Pons (tissue), 1 donor: ENCODE measurements at regions not wholly inside any gene's neighbourhood (a gene's known extent, or its start where the extent isn't known, plus 50 kb on each side); places are given as distances from the start of the nearest gene placed in this dataset.
"Not testable (repeated sequence)": the region's sequence is repeated elsewhere in the genome, so short reads cannot be mapped to it uniquely, and the experiment has no call there.

Experiments used
- DNase-seq: peaks from one replicate; pipeline ENCODE4 v3.0.0-alpha.2; 2016; ENCODE audit warnings: low spot score

- no peak for DNase-seq
Observed at GRCh38 chr5:99901972-99902371, 633.2 kb upstream of the FAM174A start.

- DNase-seq = peak; percentile 3
Observed at GRCh38 chr5:99900302-99900852, 634.8 kb upstream of the FAM174A start.

GRCh38 chr5:99879791-99880511 lies 655.2 kb upstream of the FAM174A start:
- DNase-seq = no peak

GRCh38 chr5:99878830-99879229 lies 656.3 kb upstream of the FAM174A start:
- DNase-seq = no peak

- DNase-seq = no peak
Observed at GRCh38 chr5:99866740-99867139, 668.4 kb upstream of the FAM174A start.

GRCh38 chr5:99865159-99865558 lies 670.0 kb upstream of the FAM174A start:
- DNase-seq = no peak

GRCh38 chr5:99835791-99836190 lies 699.4 kb upstream of the FAM174A start:
- no peak for DNase-seq

- DNase-seq = no peak
Observed at GRCh38 chr5:99827136-99827535, 708.0 kb upstream of the FAM174A start.

GRCh38 chr5:99817796-99818195 lies 717.4 kb upstream of the FAM174A start:
- no peak for DNase-seq

GRCh38 chr5:99814321-99815063 lies 720.7 kb upstream of the FAM174A start:
- DNase-seq = no peak

- no peak for DNase-seq
Observed at GRCh38 chr5:99808657-99809230, 726.4 kb upstream of the FAM174A start.

GRCh38 chr5:99807346-99807745 lies 727.8 kb upstream of the FAM174A start:
- no peak for DNase-seq

- DNase-seq = no peak
Observed at GRCh38 chr5:99795031-99795430, 740.1 kb upstream of the FAM174A start.

GRCh38 chr5:99788482-99788881 lies 746.7 kb upstream of the FAM174A start:
- no peak for DNase-seq

GRCh38 chr5:99775189-99775588 lies 760.0 kb upstream of the FAM174A start:
- no peak for DNase-seq

GRCh38 chr5:99773290-99773689 lies 761.9 kb upstream of the FAM174A start:
- DNase-seq = no peak

- no peak for DNase-seq
Observed at GRCh38 chr5:99771296-99771695, 763.9 kb upstream of the FAM174A start.

GRCh38 chr5:99765011-99765410 lies 770.2 kb upstream of the FAM174A start:
- DNase-seq = no peak

- no peak for DNase-seq
Observed at GRCh38 chr5:99763021-99763774, 772.0 kb upstream of the FAM174A start.

GRCh38 chr5:99747342-99747741 lies 787.8 kb upstream of the FAM174A start:
- no peak for DNase-seq

- DNase-seq = not testable (repeated sequence)
Observed at GRCh38 chr5:99733146-99733545, 802.0 kb upstream of the FAM174A start.

GRCh38 chr5:99730653-99731052 lies 801.8 kb upstream of the CHD1 start:
- not testable (repeated sequence) for DNase-seq
